GM12864 (cell line): ENCODE measurements at regions not wholly inside any gene's neighbourhood (a gene's known extent, or its start where the extent isn't known, plus 50 kb on each side); places are given as distances from the start of the nearest gene placed in this dataset.

Experiments
- DNase-seq: peaks from one replicate; pipeline ENCODE4 v3.0.0-alpha.2; 2011; ENCODE audit warnings: low read depth
- H3K4me3 ChIP-seq: 2 replicates; pipeline ENCODE4 v1.5.1; 2011; ENCODE audit warnings: mild to moderate bottlenecking, low read depth, low read length, control low read depth
- CTCF ChIP-seq: IDR thresholded peaks from 2 replicates; pipeline ENCODE4 v1.5.1; 2011; ENCODE audit warnings: low read depth, mild to moderate bottlenecking, moderate library complexity, low read length, control low read depth, inconsistent platforms; ENCODE audit errors: missing control alignments

GRCh38 chr4:128394778-128395177, 107.2 kb upstream of the PGRMC2 start:
- no peak overlapping the region for H3K4me3 ChIP-seq
- TF ChIP-seq CTCF = no peak
- DNase-seq = no peak

GRCh38 chr4:128393101-128393704, 105.6 kb upstream of the PGRMC2 start:
- DNase-seq = no peak
- no peak for TF ChIP-seq CTCF
- no peak overlapping the region for H3K4me3 ChIP-seq

- TF ChIP-seq CTCF = no peak
- DNase-seq = no peak
- H3K4me3 ChIP-seq = no peak overlapping the region
Observed at GRCh38 chr4:128390475-128390996, 102.9 kb upstream of the PGRMC2 start.

- no peak overlapping the region for H3K4me3 ChIP-seq
- no peak for TF ChIP-seq CTCF
- no peak for DNase-seq
Observed at GRCh38 chr4:128388796-128389195, 101.2 kb upstream of the PGRMC2 start.

- no peak for DNase-seq
- no peak for TF ChIP-seq CTCF
Observed at GRCh38 chr4:128388352-128388630, 100.7 kb upstream of the PGRMC2 start.

GRCh38 chr4:128387600-128388351, 100.2 kb upstream of the PGRMC2 start:
- TF ChIP-seq CTCF = no peak
- DNase-seq = no peak

More at GRCh38 chr4:128388352-128388630, 100.7 kb upstream of the PGRMC2 start:
- no peak overlapping the region for H3K4me3 ChIP-seq

More at GRCh38 chr4:128387600-128388351, 100.2 kb upstream of the PGRMC2 start:
- H3K4me3 ChIP-seq = no peak overlapping the region
